GM18907 (cell line): ENCODE measurements at regions not wholly inside any gene's neighbourhood (a gene's known extent, or its start where the extent isn't known, plus 50 kb on each side); places are given as distances from the start of the nearest gene placed in this dataset.
"Not testable (repeated sequence)": the region's sequence is repeated elsewhere in the genome, so short reads cannot be mapped to it uniquely, and the experiment has no call there.

ENCODE experiments used
- ATAC-seq: cut with Tn5 transposase; IDR thresholded peaks from one replicate; pipeline ENCODE4 v1.9.1; 2021; ENCODE audit warnings: mild to moderate bottlenecking, moderate library complexity; ENCODE audit not compliant: unreplicated experiment

GRCh38 chr9:61817127-61817705 lies 627.4 kb downstream of the SPATA31A7 start:
- not testable (repeated sequence) for ATAC-seq

GRCh38 chr9:61853624-61854259 lies 663.9 kb downstream of the SPATA31A7 start:
- peak; percentile 82 for ATAC-seq

- not testable (repeated sequence) for ATAC-seq
Observed at GRCh38 chr9:61854260-61854640, 664.4 kb downstream of the SPATA31A7 start.

- peak; percentile 86 for ATAC-seq
Observed at GRCh38 chr9:61856283-61856682, 666.4 kb downstream of the SPATA31A7 start.

GRCh38 chr9:61856858-61857453 lies 667.1 kb downstream of the SPATA31A7 start:
- not testable (repeated sequence) for ATAC-seq

- ATAC-seq: peak; percentile 83
Observed at GRCh38 chr9:61857709-61858351, 668.0 kb downstream of the SPATA31A7 start.

GRCh38 chr9:61862431-61862971 lies 672.7 kb downstream of the SPATA31A7 start:
- not testable (repeated sequence) for ATAC-seq

- not testable (repeated sequence) for ATAC-seq
Observed at GRCh38 chr9:61864463-61864862, 674.6 kb downstream of the SPATA31A7 start.

- not testable (repeated sequence) for ATAC-seq
Observed at GRCh38 chr9:61868965-61869364, 679.1 kb downstream of the SPATA31A7 start.

GRCh38 chr9:61872329-61872728 lies 682.5 kb downstream of the SPATA31A7 start:
- not testable (repeated sequence) for ATAC-seq
